SK-N-SH (cell line): ENCODE measurements at regions not wholly inside any gene's neighbourhood (a gene's known extent, or its start where the extent isn't known, plus 50 kb on each side); places are given as distances from the start of the nearest gene placed in this dataset.

Experiments used
- FOXM1 ChIP-seq: IDR thresholded peaks from 2 replicates; pipeline ENCODE4 v1.4.0; 2012; ENCODE audit warnings: low read depth, mild to moderate bottlenecking
- POLR2AphosphoS5 ChIP-seq: IDR thresholded peaks from 2 replicates; pipeline ENCODE4 v1.6.1; 2012; ENCODE audit warnings: low read depth, low read length
- RAD21 ChIP-seq: IDR thresholded peaks from 2 replicates; pipeline ENCODE4 v1.6.1; 2012; ENCODE audit warnings: mild to moderate bottlenecking, low read length
- YY1 ChIP-seq: IDR thresholded peaks from 2 replicates; pipeline ENCODE4 v1.4.0; 2012; ENCODE audit warnings: low read depth, mild to moderate bottlenecking
- TF ChIP-seq, protein P1 (sequence below): fragments of 200-600 bp; sonication (generic); IDR thresholded peaks from 2 replicates; pipeline ENCODE4 v1.6.1; 2017; ENCODE audit warnings: antibody characterized with exemption, mild to moderate bottlenecking, moderate library complexity
- TF ChIP-seq, protein P2 (sequence below): IDR thresholded peaks from 2 replicates; pipeline ENCODE4 v1.4.0; 2012; ENCODE audit warnings: low read depth

DNA sequence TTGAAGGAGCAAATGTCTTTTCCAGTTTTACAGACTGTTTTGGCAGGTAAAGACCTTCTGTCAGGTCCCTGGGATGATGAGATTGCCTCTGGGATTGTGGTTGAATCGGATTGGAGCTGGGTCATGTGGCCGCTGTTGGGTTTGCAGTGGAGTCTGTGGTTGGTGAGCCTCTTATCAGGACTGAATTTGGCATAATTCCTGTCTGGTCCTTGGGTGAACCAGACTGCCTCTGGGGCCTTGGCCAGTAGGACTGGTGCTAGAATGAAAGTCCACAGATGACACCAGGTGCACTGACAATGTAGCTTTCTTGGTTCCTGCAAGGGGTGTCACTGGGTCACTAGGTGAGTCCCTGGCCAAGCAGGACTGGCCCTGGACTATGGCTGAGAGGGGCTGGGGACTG, 155.3 kb downstream of the TPH2 start:
- no peak for TF ChIP-seq YY1
- no peak for TF ChIP-seq FOXM1
- TF ChIP-seq, protein P1, sequence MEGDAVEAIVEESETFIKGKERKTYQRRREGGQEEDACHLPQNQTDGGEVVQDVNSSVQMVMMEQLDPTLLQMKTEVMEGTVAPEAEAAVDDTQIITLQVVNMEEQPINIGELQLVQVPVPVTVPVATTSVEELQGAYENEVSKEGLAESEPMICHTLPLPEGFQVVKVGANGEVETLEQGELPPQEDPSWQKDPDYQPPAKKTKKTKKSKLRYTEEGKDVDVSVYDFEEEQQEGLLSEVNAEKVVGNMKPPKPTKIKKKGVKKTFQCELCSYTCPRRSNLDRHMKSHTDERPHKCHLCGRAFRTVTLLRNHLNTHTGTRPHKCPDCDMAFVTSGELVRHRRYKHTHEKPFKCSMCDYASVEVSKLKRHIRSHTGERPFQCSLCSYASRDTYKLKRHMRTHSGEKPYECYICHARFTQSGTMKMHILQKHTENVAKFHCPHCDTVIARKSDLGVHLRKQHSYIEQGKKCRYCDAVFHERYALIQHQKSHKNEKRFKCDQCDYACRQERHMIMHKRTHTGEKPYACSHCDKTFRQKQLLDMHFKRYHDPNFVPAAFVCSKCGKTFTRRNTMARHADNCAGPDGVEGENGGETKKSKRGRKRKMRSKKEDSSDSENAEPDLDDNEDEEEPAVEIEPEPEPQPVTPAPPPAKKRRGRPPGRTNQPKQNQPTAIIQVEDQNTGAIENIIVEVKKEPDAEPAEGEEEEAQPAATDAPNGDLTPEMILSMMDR: no peak
- TF ChIP-seq RAD21: no peak
- TF ChIP-seq POLR2AphosphoS5: no peak
- TF ChIP-seq, protein P2, sequence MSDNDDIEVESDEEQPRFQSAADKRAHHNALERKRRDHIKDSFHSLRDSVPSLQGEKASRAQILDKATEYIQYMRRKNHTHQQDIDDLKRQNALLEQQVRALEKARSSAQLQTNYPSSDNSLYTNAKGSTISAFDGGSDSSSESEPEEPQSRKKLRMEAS: no peak
